CD4-positive, alpha-beta T cell treated with Interleukin-15 for 4 hours (primary cell): ENCODE measurements at regions not wholly inside any gene's neighbourhood (a gene's known extent, or its start where the extent isn't known, plus 50 kb on each side); places are given as distances from the start of the nearest gene placed in this dataset.
"Not testable (repeated sequence)": the region's sequence is repeated elsewhere in the genome, so short reads cannot be mapped to it uniquely, and the experiment has no call there.

Source experiments
- DNase-seq: peaks from one replicate; pipeline ENCODE4 v3.0.0-alpha.2; 2020; ENCODE audit warnings: low spot score

GRCh38 chr4:14315129-14315528 lies 687.2 kb upstream of the CPEB2 start:
- DNase-seq, result no peak

GRCh38 chr4:14317351-14317750 lies 684.9 kb upstream of the CPEB2 start:
- no peak for DNase-seq

- no peak for DNase-seq
These were observed 683.6 kb upstream of the CPEB2 start for GRCh38 chr4:14318671-14319070.

- DNase-seq, result no peak
These were observed 680.6 kb upstream of the CPEB2 start for GRCh38 chr4:14321723-14322122.

- no peak for DNase-seq
These were observed 679.1 kb upstream of the CPEB2 start for GRCh38 chr4:14323191-14323590.

GRCh38 chr4:14329228-14329627 lies 673.1 kb upstream of the CPEB2 start:
- no peak for DNase-seq

GRCh38 chr4:14333616-14334015 lies 668.7 kb upstream of the CPEB2 start:
- no peak for DNase-seq

- no peak for DNase-seq
These were observed 668.1 kb upstream of the CPEB2 start for GRCh38 chr4:14334166-14334565.

- DNase-seq, result no peak
These were observed 666.4 kb upstream of the CPEB2 start for GRCh38 chr4:14335872-14336271.

- DNase-seq, result no peak
These were observed 665.6 kb upstream of the CPEB2 start for GRCh38 chr4:14336656-14337055.

GRCh38 chr4:14337892-14338584 lies 664.2 kb upstream of the CPEB2 start:
- no peak for DNase-seq

- no peak for DNase-seq
These were observed 663.6 kb upstream of the CPEB2 start for GRCh38 chr4:14338585-14339265.

- DNase-seq, result no peak
These were observed 662.6 kb upstream of the CPEB2 start for GRCh38 chr4:14339715-14340114.

GRCh38 chr4:14340321-14340720 lies 662.0 kb upstream of the CPEB2 start:
- DNase-seq, result no peak

- DNase-seq, result no peak
These were observed 658.3 kb upstream of the CPEB2 start for GRCh38 chr4:14343961-14344360.

GRCh38 chr4:14345356-14345775 lies 656.9 kb upstream of the CPEB2 start:
- DNase-seq, result no peak

- DNase-seq, result no peak
These were observed 654.8 kb upstream of the CPEB2 start for GRCh38 chr4:14347526-14347925.

GRCh38 chr4:14348506-14348905 lies 653.8 kb upstream of the CPEB2 start:
- DNase-seq, result no peak

GRCh38 chr4:14358544-14359160 lies 643.6 kb upstream of the CPEB2 start:
- not testable (repeated sequence) for DNase-seq

GRCh38 chr4:14359991-14360390 lies 642.3 kb upstream of the CPEB2 start:
- DNase-seq, result no peak

- no peak for DNase-seq
These were observed 641.2 kb upstream of the CPEB2 start for GRCh38 chr4:14361084-14361483.

GRCh38 chr4:14362385-14362784 lies 639.9 kb upstream of the CPEB2 start:
- no peak for DNase-seq

- DNase-seq, result no peak
These were observed 637.2 kb upstream of the CPEB2 start for GRCh38 chr4:14364953-14365536.
